HepG2 (cell line): ENCODE measurements at regions not wholly inside any gene's neighbourhood (a gene's known extent, or its start where the extent isn't known, plus 50 kb on each side); places are given as distances from the start of the nearest gene placed in this dataset.

Experiments used
- CTCF ChIP-seq: sonication (generic); formaldehyde crosslinking; IDR thresholded peaks from 2 replicates; pipeline ENCODE4 v1.5.0; 2020; ENCODE audit warnings: mild to moderate bottlenecking, missing genetic modification reagents, moderate library complexity
- GABPA ChIP-seq, 2 experiments: IDR thresholded peaks; 2 replicates each; pipeline ENCODE4 v1.6.1; 2011 to 2016; ENCODE audit warnings: low read depth in 2 of 2, low read length in 1 of 2, missing biosample characterization in 1 of 2, missing genetic modification characterization in 1 of 2
- HMGXB4 ChIP-seq, 2 experiments: sonication (generic) in 1 of 2; formaldehyde crosslinking in 1 of 2; IDR thresholded peaks; 2 replicates each; pipeline versions ENCODE4 v1.4.0 to v1.6.1; 2018 to 2020; ENCODE audit warnings: missing genetic modification reagents in 2 of 2, borderline replicate concordance in 1 of 2, low read depth in 1 of 2, mild to moderate bottlenecking in 1 of 2, missing biosample characterization in 1 of 2
- MXD1 ChIP-seq: sonication (generic); formaldehyde crosslinking; IDR thresholded peaks from 2 replicates; pipeline ENCODE4 v1.4.0; 2020; ENCODE audit warnings: mild to moderate bottlenecking, missing genetic modification reagents
- TAF1 ChIP-seq: sonication (generic); formaldehyde crosslinking; IDR thresholded peaks from 2 replicates; pipeline ENCODE4 v1.4.0; 2020; ENCODE audit warnings: missing genetic modification reagents
- YY1 ChIP-seq: IDR thresholded peaks from 2 replicates; pipeline ENCODE4 v1.6.1; 2011; ENCODE audit warnings: low read length, low read depth, moderate library complexity, mild to moderate bottlenecking; ENCODE audit not compliant: insufficient read depth, insufficient replicate concordance
- ZBTB8A ChIP-seq: sonication (generic); formaldehyde crosslinking; IDR thresholded peaks from 2 replicates; pipeline ENCODE4 v1.4.0; 2020; ENCODE audit warnings: mild to moderate bottlenecking, low read depth, missing genetic modification reagents, borderline replicate concordance

GRCh38 chr1:73736125-73736524 is 461.9 kb downstream of the LRRIQ3 start:
- TF ChIP-seq CTCF (CRISPR knock-in tag) = no peak
- TF ChIP-seq MXD1 (CRISPR knock-in tag) = no peak
- TF ChIP-seq GABPA (IDR thresholded peaks at IDR 0.05; ENCODE audit: low read depth, low read length) = no peak
- TF ChIP-seq GABPA (CRISPR knock-in tag; IDR thresholded peaks at IDR 0.05; ENCODE audit: low read depth) = no peak
- TF ChIP-seq YY1 = no peak
- TF ChIP-seq HMGXB4 (CRISPR knock-in tag; IDR thresholded peaks at IDR 0.05; ENCODE audit: borderline replicate concordance in 1 of 2, low read depth in 1 of 2) = no peak
- no peak for TF ChIP-seq TAF1 (CRISPR knock-in tag)
- no peak for TF ChIP-seq ZBTB8A
